ENCODE measurements at regions not wholly inside any gene's neighbourhood (a gene's known extent, or its start where the extent isn't known, plus 50 kb on each side); places are given as distances from the start of the nearest gene placed in this dataset.

GRCh38 chr2:2720351-2720750, 389.3 kb upstream of the MYT1L start (continued):
- no peak for TF ChIP-seq CREB5 (CRISPR knock-in tag; IDR thresholded peaks at IDR 0.05; ENCODE audit: low read depth)
- no peak for TF ChIP-seq ARNTL (CRISPR knock-in tag; IDR thresholded peaks at IDR 0.05; ENCODE audit: borderline replicate concordance, low read depth)
- no peak for TF ChIP-seq ZFP3 (CRISPR knock-in tag; IDR thresholded peaks at IDR 0.05)
- TF ChIP-seq ESRRG (CRISPR knock-in tag; IDR thresholded peaks at IDR 0.05): no peak
- no peak for TF ChIP-seq RARB (CRISPR knock-in tag; IDR thresholded peaks at IDR 0.05)
- no peak for TF ChIP-seq ZNF8 (CRISPR knock-in tag; IDR thresholded peaks at IDR 0.05)
- no peak for TF ChIP-seq ISL1 (CRISPR knock-in tag; IDR thresholded peaks at IDR 0.05)
- TF ChIP-seq ZC3H10 (CRISPR knock-in tag; IDR thresholded peaks at IDR 0.05): no peak
- TF ChIP-seq BACH2 (CRISPR knock-in tag; IDR thresholded peaks at IDR 0.05; ENCODE audit: borderline replicate concordance): no peak

- ATAC-seq: no peak
- TF ChIP-seq BACH2 (CRISPR knock-in tag; IDR thresholded peaks at IDR 0.05; ENCODE audit: borderline replicate concordance) (no peak), TOX (CRISPR knock-in tag; IDR thresholded peaks at IDR 0.05; ENCODE audit: borderline replicate concordance) (no peak), SNAI2 (CRISPR knock-in tag; IDR thresholded peaks at IDR 0.05) (no peak), ZFP3 (CRISPR knock-in tag; IDR thresholded peaks at IDR 0.05) (no peak), ZC3H10 (CRISPR knock-in tag; IDR thresholded peaks at IDR 0.05) (no peak), ISL1 (CRISPR knock-in tag; IDR thresholded peaks at IDR 0.05) (no peak), CSDC2 (CRISPR knock-in tag; IDR thresholded peaks at IDR 0.05) (no peak), OSR1 (CRISPR knock-in tag; IDR thresholded peaks at IDR 0.05) (no peak), ESRRG (CRISPR knock-in tag; IDR thresholded peaks at IDR 0.05) (no peak), ZFP30 (CRISPR knock-in tag; IDR thresholded peaks at IDR 0.05) (no peak), ARNTL (CRISPR knock-in tag; IDR thresholded peaks at IDR 0.05; ENCODE audit: borderline replicate concordance, low read depth) (no peak), ZNF8 (CRISPR knock-in tag; IDR thresholded peaks at IDR 0.05) (no peak), ZNF565 (CRISPR knock-in tag; conservative IDR thresholded peaks at IDR 0.05; ENCODE audit: low read depth) (no peak)
- TF ChIP-seq, protein P1, sequence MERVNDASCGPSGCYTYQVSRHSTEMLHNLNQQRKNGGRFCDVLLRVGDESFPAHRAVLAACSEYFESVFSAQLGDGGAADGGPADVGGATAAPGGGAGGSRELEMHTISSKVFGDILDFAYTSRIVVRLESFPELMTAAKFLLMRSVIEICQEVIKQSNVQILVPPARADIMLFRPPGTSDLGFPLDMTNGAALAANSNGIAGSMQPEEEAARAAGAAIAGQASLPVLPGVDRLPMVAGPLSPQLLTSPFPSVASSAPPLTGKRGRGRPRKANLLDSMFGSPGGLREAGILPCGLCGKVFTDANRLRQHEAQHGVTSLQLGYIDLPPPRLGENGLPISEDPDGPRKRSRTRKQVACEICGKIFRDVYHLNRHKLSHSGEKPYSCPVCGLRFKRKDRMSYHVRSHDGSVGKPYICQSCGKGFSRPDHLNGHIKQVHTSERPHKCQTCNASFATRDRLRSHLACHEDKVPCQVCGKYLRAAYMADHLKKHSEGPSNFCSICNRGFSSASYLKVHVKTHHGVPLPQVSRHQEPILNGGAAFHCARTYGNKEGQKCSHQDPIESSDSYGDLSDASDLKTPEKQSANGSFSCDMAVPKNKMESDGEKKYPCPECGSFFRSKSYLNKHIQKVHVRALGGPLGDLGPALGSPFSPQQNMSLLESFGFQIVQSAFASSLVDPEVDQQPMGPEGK (CRISPR knock-in tag; IDR thresholded peaks at IDR 0.05; ENCODE audit: borderline replicate concordance): no peak
- TF ChIP-seq, protein P2, sequence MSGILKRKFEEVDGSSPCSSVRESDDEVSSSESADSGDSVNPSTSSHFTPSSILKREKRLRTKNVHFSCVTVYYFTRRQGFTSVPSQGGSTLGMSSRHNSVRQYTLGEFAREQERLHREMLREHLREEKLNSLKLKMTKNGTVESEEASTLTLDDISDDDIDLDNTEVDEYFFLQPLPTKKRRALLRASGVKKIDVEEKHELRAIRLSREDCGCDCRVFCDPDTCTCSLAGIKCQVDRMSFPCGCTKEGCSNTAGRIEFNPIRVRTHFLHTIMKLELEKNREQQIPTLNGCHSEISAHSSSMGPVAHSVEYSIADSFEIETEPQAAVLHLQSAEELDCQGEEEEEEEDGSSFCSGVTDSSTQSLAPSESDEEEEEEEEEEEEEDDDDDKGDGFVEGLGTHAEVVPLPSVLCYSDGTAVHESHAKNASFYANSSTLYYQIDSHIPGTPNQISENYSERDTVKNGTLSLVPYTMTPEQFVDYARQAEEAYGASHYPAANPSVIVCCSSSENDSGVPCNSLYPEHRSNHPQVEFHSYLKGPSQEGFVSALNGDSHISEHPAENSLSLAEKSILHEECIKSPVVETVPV (CRISPR knock-in tag; IDR thresholded peaks at IDR 0.05): no peak
Measured at GRCh38 chr2:2719781-2720180, 388.7 kb upstream of the MYT1L start.

GRCh38 chr2:2719015-2719414, 387.9 kb upstream of the MYT1L start:
- TF ChIP-seq ARNTL (CRISPR knock-in tag; IDR thresholded peaks at IDR 0.05; ENCODE audit: borderline replicate concordance, low read depth) (no peak), ZNF565 (CRISPR knock-in tag; conservative IDR thresholded peaks at IDR 0.05; ENCODE audit: low read depth) (no peak), BACH2 (CRISPR knock-in tag; IDR thresholded peaks at IDR 0.05; ENCODE audit: borderline replicate concordance) (no peak), CREB5 (CRISPR knock-in tag; IDR thresholded peaks at IDR 0.05; ENCODE audit: low read depth) (no peak)

GRCh38 chr2:2717406-2717805, 386.3 kb upstream of the MYT1L start:
- ATAC-seq: no peak
- TF ChIP-seq, protein P3, sequence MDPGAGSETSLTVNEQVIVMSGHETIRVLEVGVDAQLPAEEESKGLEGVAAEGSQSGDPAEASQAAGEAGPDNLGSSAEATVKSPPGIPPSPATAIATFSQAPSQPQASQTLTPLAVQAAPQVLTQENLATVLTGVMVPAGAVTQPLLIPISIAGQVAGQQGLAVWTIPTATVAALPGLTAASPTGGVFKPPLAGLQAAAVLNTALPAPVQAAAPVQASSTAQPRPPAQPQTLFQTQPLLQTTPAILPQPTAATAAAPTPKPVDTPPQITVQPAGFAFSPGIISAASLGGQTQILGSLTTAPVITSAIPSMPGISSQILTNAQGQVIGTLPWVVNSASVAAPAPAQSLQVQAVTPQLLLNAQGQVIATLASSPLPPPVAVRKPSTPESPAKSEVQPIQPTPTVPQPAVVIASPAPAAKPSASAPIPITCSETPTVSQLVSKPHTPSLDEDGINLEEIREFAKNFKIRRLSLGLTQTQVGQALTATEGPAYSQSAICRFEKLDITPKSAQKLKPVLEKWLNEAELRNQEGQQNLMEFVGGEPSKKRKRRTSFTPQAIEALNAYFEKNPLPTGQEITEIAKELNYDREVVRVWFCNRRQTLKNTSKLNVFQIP (CRISPR knock-in tag; IDR thresholded peaks at IDR 0.05; ENCODE audit: borderline replicate concordance, low read depth): no peak
- TF ChIP-seq ESRRG (CRISPR knock-in tag; IDR thresholded peaks at IDR 0.05): no peak

More at GRCh38 chr2:2719015-2719414, 387.9 kb upstream of the MYT1L start:
- no peak for ATAC-seq

GRCh38 chr2:2716771-2717170, 385.7 kb upstream of the MYT1L start:
- TF ChIP-seq, protein P2 (CRISPR knock-in tag; IDR thresholded peaks at IDR 0.05): no peak
- TF ChIP-seq OSR1 (CRISPR knock-in tag; IDR thresholded peaks at IDR 0.05) (no peak), ZC3H10 (CRISPR knock-in tag; IDR thresholded peaks at IDR 0.05) (no peak)
- ATAC-seq: no peak

All from SK-N-SH treated with all-trans-retinoic acid at 6 μM for 48 hours (cell line).